Ishikawa (cell line): ENCODE measurements at regions not wholly inside any gene's neighbourhood (a gene's known extent, or its start where the extent isn't known, plus 50 kb on each side); places are given as distances from the start of the nearest gene placed in this dataset.

ENCODE experiments used
- CEBPB ChIP-seq: IDR thresholded peaks from 2 replicates; pipeline ENCODE4 v1.6.1; 2012
- CREB1 ChIP-seq: IDR thresholded peaks from 2 replicates; pipeline ENCODE4 v1.6.1; 2012; ENCODE audit warnings: low read depth
- EP300 ChIP-seq: IDR thresholded peaks from 2 replicates; pipeline ENCODE4 v1.6.1; 2012; ENCODE audit warnings: borderline replicate concordance
- FOXM1 ChIP-seq: IDR thresholded peaks from 2 replicates; pipeline ENCODE4 v1.6.1; 2012; ENCODE audit warnings: low read depth, borderline replicate concordance
- NFIC ChIP-seq: IDR thresholded peaks from 2 replicates; pipeline ENCODE4 v1.6.1; 2012
- RAD21 ChIP-seq: IDR thresholded peaks from 2 replicates; pipeline ENCODE4 v1.6.1; 2012; ENCODE audit warnings: low read depth
- TAF1 ChIP-seq: IDR thresholded peaks from 2 replicates; pipeline ENCODE4 v1.6.1; 2012; ENCODE audit warnings: low read depth, mild to moderate bottlenecking
- TCF12 ChIP-seq: IDR thresholded peaks from 2 replicates; pipeline ENCODE4 v1.6.1; 2012; ENCODE audit warnings: low read depth
- TEAD4 ChIP-seq: IDR thresholded peaks from 2 replicates; pipeline ENCODE4 v1.6.1; 2012
- YY1 ChIP-seq: IDR thresholded peaks from 2 replicates; pipeline ENCODE4 v1.6.1; 2012; ENCODE audit warnings: low read depth
- TF ChIP-seq, protein P1 (sequence below): IDR thresholded peaks from 2 replicates; pipeline ENCODE4 v1.6.1; 2012

GRCh38 chr12:46692606-46693005 lies 133.2 kb downstream of the SLC38A4 start:
- TF ChIP-seq CEBPB (no peak), NFIC (no peak), CREB1 (no peak), TCF12 (no peak), TEAD4 (no peak), TAF1 (no peak), YY1 (no peak), RAD21 (no peak), EP300 (no peak), FOXM1 (no peak)
- TF ChIP-seq, protein P1, sequence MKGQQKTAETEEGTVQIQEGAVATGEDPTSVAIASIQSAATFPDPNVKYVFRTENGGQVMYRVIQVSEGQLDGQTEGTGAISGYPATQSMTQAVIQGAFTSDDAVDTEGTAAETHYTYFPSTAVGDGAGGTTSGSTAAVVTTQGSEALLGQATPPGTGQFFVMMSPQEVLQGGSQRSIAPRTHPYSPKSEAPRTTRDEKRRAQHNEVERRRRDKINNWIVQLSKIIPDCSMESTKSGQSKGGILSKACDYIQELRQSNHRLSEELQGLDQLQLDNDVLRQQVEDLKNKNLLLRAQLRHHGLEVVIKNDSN: no peak
